ENCODE measurements at regions not wholly inside any gene's neighbourhood (a gene's known extent, or its start where the extent isn't known, plus 50 kb on each side); places are given as distances from the start of the nearest gene placed in this dataset.

- no peak overlapping the region for H2AFZ ChIP-seq (ENCODE audit: low read depth, low read length, severe bottlenecking)
- TF ChIP-seq EZH2phosphoT487 (conservative IDR thresholded peaks at IDR 0.05; ENCODE audit: low read length) (no peak), CTCF (IDR thresholded peaks at IDR 0.05; ENCODE audit: insufficient read depth, low read length, poor library complexity, severe bottlenecking) (no peak)
- no peaks in the 10 kb centered on the region for H3K27me3 ChIP-seq (ENCODE audit: low read length)
- no peaks in the 10 kb centered on the region for H3K36me3 ChIP-seq (ENCODE audit: low read length)
- H3K4me2 ChIP-seq (ENCODE audit: low read depth, low read length, poor library complexity, severe bottlenecking) = no peak overlapping the region
- H3F3A ChIP-seq (ENCODE audit: insufficient read depth) = no peaks in the 10 kb centered on the region
- H3K9me2 ChIP-seq (replicated peaks; ENCODE audit: insufficient read depth, low read length) = no peaks in the 10 kb centered on the region
- H3K4me3 ChIP-seq (ENCODE audit: insufficient read depth, low read length, poor library complexity, severe bottlenecking) = no peak overlapping the region
- no peak overlapping the region for H3K27ac ChIP-seq (ENCODE audit: low read depth, low read length)
- no peaks in the 10 kb centered on the region for H3K9me3 ChIP-seq (ENCODE audit: insufficient read depth, low read length)
- H3K79me2 ChIP-seq (ENCODE audit: insufficient read depth, low read length) = no peaks in the 10 kb centered on the region
- H4K20me1 ChIP-seq (ENCODE audit: low read depth, low read length) = no peaks in the 10 kb centered on the region
- no peak overlapping the region for H3K9ac ChIP-seq (ENCODE audit: low read length)
Observed at GRCh38 chr7:42852531-42852930, 59.3 kb downstream of the C7orf25 start.

GRCh38 chr7:42843205-42843800 is 68.6 kb downstream of the C7orf25 start:
- Histone ChIP-seq H3K36me3 (ENCODE audit: low read length) (no peaks in the 10 kb centered on the region), H3K9me2 (replicated peaks; ENCODE audit: insufficient read depth, low read length) (no peaks in the 10 kb centered on the region), H3K27ac (ENCODE audit: low read depth, low read length) (no peak overlapping the region), H3K4me2 (ENCODE audit: low read depth, low read length, poor library complexity, severe bottlenecking) (no peak overlapping the region), H3F3A (ENCODE audit: insufficient read depth) (no peaks in the 10 kb centered on the region), H3K9me3 (ENCODE audit: insufficient read depth, low read length) (no peaks in the 10 kb centered on the region), H3K9ac (ENCODE audit: low read length) (no peak overlapping the region), H3K27me3 (ENCODE audit: low read length) (no peaks in the 10 kb centered on the region), H3K4me3 (ENCODE audit: insufficient read depth, low read length, poor library complexity, severe bottlenecking) (no peak overlapping the region), H3K79me2 (ENCODE audit: insufficient read depth, low read length) (no peaks in the 10 kb centered on the region), H4K20me1 (ENCODE audit: low read depth, low read length) (no peaks in the 10 kb centered on the region), H2AFZ (ENCODE audit: low read depth, low read length, severe bottlenecking) (no peak overlapping the region)
- TF ChIP-seq CTCF (IDR thresholded peaks at IDR 0.05; ENCODE audit: insufficient read depth, low read length, poor library complexity, severe bottlenecking) (peak; percentile 42), EZH2phosphoT487 (conservative IDR thresholded peaks at IDR 0.05; ENCODE audit: low read length) (no peak)

GRCh38 chr7:42834676-42835075 is 77.2 kb downstream of the C7orf25 start:
- H4K20me1 ChIP-seq (ENCODE audit: low read depth, low read length) = no peaks in the 10 kb centered on the region

More at GRCh38 chr7:42834676-42835075, 77.2 kb downstream of the C7orf25 start:
- Histone ChIP-seq H2AFZ (ENCODE audit: low read depth, low read length, severe bottlenecking) (no peak overlapping the region), H3K9ac (ENCODE audit: low read length) (no peak overlapping the region), H3K4me2 (ENCODE audit: low read depth, low read length, poor library complexity, severe bottlenecking) (no peak overlapping the region), H3K27ac (ENCODE audit: low read depth, low read length) (no peak overlapping the region), H3K36me3 (ENCODE audit: low read length) (no peaks in the 10 kb centered on the region), H3K4me3 (ENCODE audit: insufficient read depth, low read length, poor library complexity, severe bottlenecking) (no peak overlapping the region), H3K9me2 (replicated peaks; ENCODE audit: insufficient read depth, low read length) (no peaks in the 10 kb centered on the region), H3K79me2 (ENCODE audit: insufficient read depth, low read length) (no peaks in the 10 kb centered on the region), H3K9me3 (ENCODE audit: insufficient read depth, low read length) (no peaks in the 10 kb centered on the region), H3F3A (ENCODE audit: insufficient read depth) (no peaks in the 10 kb centered on the region), H3K27me3 (ENCODE audit: low read length) (no peaks in the 10 kb centered on the region)
- TF ChIP-seq EZH2phosphoT487 (conservative IDR thresholded peaks at IDR 0.05; ENCODE audit: low read length) = no peak
- no peak for TF ChIP-seq CTCF (IDR thresholded peaks at IDR 0.05; ENCODE audit: insufficient read depth, low read length, poor library complexity, severe bottlenecking)

Measured in SU-DHL-6 (cell line).